Tibial nerve (tissue), 4 donors: ENCODE measurements at regions not wholly inside any gene's neighbourhood (a gene's known extent, or its start where the extent isn't known, plus 50 kb on each side); places are given as distances from the start of the nearest gene placed in this dataset.

Experiments
- DNase-seq, 2 donors: peaks; one replicate each; pipeline ENCODE4 v3.0.0-alpha.2; 2019; ENCODE audit warnings: low spot score in 2 of 2
- H3K27ac ChIP-seq, 4 donors: fragments of 200-600 bp; sonication (generic) in 3 of 4; one replicate each; pipeline ENCODE4 v1.5.1; 2017 to 2019; ENCODE audit warnings: mild to moderate bottlenecking in 1 of 4
- H3K27me3 ChIP-seq, 2 donors: fragments of 200-600 bp; sonication (generic) in 1 of 2; one replicate each; pipeline versions ENCODE4 v1.5.1 to v1.6.0; 2017 to 2019
- H3K36me3 ChIP-seq, 3 donors: fragments of 200-600 bp; sonication (generic); one replicate each; pipeline ENCODE4 v1.5.1; 2018 to 2019
- H3K4me1 ChIP-seq, 4 donors: fragments of 200-600 bp; sonication (generic) in 3 of 4; one replicate each; pipeline ENCODE4 v1.5.1; 2017 to 2019
- H3K4me3 ChIP-seq, 4 donors: fragments of 200-600 bp; sonication (generic) in 3 of 4; one replicate each; pipeline ENCODE4 v1.5.1; 2017 to 2019; ENCODE audit warnings: mild to moderate bottlenecking in 1 of 4, moderate library complexity in 1 of 4
- H3K9me3 ChIP-seq, 4 donors: fragments of 200-600 bp; sonication (generic) in 3 of 4; one replicate each; pipeline ENCODE4 v1.5.1; 2017 to 2019
- CTCF ChIP-seq, 5 experiments: fragments of 200-600 bp in 3 of 5; fragments of 450-650 bp in 2 of 5; sonication (generic) in 3 of 5; IDR thresholded peaks; one replicate each; pipeline ENCODE4 v1.5.1; 2016 to 2019; ENCODE audit warnings: antibody characterized with exemption in 5 of 5, mild to moderate bottlenecking in 3 of 5, moderate library complexity in 2 of 5
- EP300 ChIP-seq, 2 donors: sonication (generic); formaldehyde crosslinking; IDR thresholded peaks; one replicate each; pipeline ENCODE4 v1.6.1; 2017; ENCODE audit warnings: antibody characterized with exemption in 2 of 2, mild to moderate bottlenecking in 1 of 2
- POLR2A ChIP-seq, 2 donors: fragments of 450-650 bp; IDR thresholded peaks; one replicate each; pipeline ENCODE4 v1.6.1; 2017; ENCODE audit warnings: antibody characterized with exemption in 2 of 2, mild to moderate bottlenecking in 2 of 2, moderate library complexity in 2 of 2
- WGBS, 2 donors: methylation state at CpG; one replicate each; pipeline ENCODE4 v1.1.5; 2018; 5-methylcytosine and 5-hydroxymethylcytosine counted together

DNA sequence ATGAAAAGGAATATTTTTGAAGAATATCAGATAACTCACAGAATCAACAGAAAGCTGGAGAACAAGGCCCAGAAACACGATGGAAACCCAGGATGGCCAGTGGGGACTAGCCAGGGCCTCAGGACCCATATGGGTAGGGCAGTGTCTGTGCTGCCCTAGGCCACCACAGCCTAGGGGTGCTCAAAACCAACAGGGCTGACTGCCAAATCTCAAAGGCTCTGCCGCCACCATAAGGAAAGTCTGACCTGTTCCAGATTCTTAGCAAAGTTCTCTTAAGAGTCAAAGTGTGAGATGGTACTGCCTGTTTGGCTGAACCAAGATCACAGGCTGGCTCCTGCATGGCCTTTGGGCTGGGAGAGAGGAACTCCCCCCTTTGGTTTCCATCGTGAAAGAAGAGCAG lies 164.7 kb upstream of the CTTNBP2NL start:
- peaks cover 0 to 28% (median 0%) of the 10 kb centered on the region in 4 donors for H3K9me3 ChIP-seq
- H3K27ac ChIP-seq: no peak overlapping the region
- DNase-seq: no peak
- no peaks in the 10 kb centered on the region for H3K4me1 ChIP-seq
- no peaks in the 10 kb centered on the region for H3K27me3 ChIP-seq
- no peak for TF ChIP-seq POLR2A (IDR thresholded peaks at IDR 0.05)
- TF ChIP-seq EP300 (IDR thresholded peaks at IDR 0.05): no peak
- no peak for TF ChIP-seq CTCF (IDR thresholded peaks at IDR 0.05)
- 66 to 69% methylated on average over 3 of the region's 3 CpGs for WGBS, 2 donors
- H3K4me3 ChIP-seq: no peak overlapping the region
- peaks cover 0 to 29% (median 0%) of the 10 kb centered on the region in 3 donors for H3K36me3 ChIP-seq

DNA sequence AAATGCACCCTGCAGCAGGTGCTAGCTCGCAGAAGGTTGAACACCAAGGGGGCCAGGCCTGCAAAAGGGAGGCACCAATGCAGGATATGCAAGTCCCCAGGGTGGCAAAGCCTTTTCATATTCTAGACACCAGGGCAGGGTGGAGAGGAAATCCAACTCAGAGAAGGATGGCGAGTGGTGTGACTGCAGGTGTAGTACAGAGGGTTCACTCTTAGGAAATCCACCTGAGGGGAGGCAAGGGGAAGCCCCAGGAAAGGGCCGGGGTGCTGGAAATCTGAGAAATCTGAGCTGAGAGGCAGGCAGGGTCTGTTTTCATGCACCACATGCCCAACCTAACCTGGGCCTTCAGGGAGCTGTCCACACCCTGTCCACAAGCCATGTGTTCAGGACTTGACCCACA lies 163.2 kb upstream of the CTTNBP2NL start:
- peaks cover 0 to 28% (median 0%) of the 10 kb centered on the region in 3 donors for H3K36me3 ChIP-seq
- no peak for DNase-seq
- WGBS, 2 donors: 67 to 72% methylated on average over 3 of the region's 3 CpGs
- H3K27ac ChIP-seq: no peak overlapping the region
- no peak overlapping the region for H3K4me3 ChIP-seq
- peaks cover 0 to 27% (median 0%) of the 10 kb centered on the region in 4 donors for H3K9me3 ChIP-seq
- no peaks in the 10 kb centered on the region for H3K27me3 ChIP-seq
- no peaks in the 10 kb centered on the region for H3K4me1 ChIP-seq
- TF ChIP-seq POLR2A (IDR thresholded peaks at IDR 0.05) (no peak), EP300 (IDR thresholded peaks at IDR 0.05) (no peak), CTCF (IDR thresholded peaks at IDR 0.05) (no peak)

GRCh38 chr1:112234710-112235109 lies 161.3 kb upstream of the CTTNBP2NL start:
- TF ChIP-seq CTCF (IDR thresholded peaks at IDR 0.05) (no peak), POLR2A (IDR thresholded peaks at IDR 0.05) (no peak), EP300 (IDR thresholded peaks at IDR 0.05) (no peak)
- Histone ChIP-seq H3K9me3 (peaks cover 0 to 8% (median 0%) of the 10 kb centered on the region in 4 donors), H3K27me3 (no peaks in the 10 kb centered on the region), H3K4me3 (no peak overlapping the region), H3K36me3 (peaks cover 0 to 13% (median 0%) of the 10 kb centered on the region in 3 donors), H3K27ac (no peak overlapping the region), H3K4me1 (no peaks in the 10 kb centered on the region)
- WGBS, 2 donors: 81 to 84% methylated on average over 3 of the region's 3 CpGs
- DNase-seq: no peak

- Histone ChIP-seq H3K27ac (no peak overlapping the region), H3K27me3 (no peaks in the 10 kb centered on the region), H3K36me3 (no peaks in the 10 kb centered on the region), H3K4me3 (no peak overlapping the region), H3K9me3 (no peaks in the 10 kb centered on the region), H3K4me1 (no peaks in the 10 kb centered on the region)
- DNase-seq: no peak
- TF ChIP-seq CTCF (IDR thresholded peaks at IDR 0.05): no peak
- TF ChIP-seq EP300 (IDR thresholded peaks at IDR 0.05): no peak
- no peak for TF ChIP-seq POLR2A (IDR thresholded peaks at IDR 0.05)
- 66% methylated on average over 2 of the region's 2 CpGs for WGBS, 2 donors
Measured at GRCh38 chr1:112237983-112238545, 157.9 kb upstream of the CTTNBP2NL start.

- Histone ChIP-seq H3K27ac (no peak overlapping the region), H3K36me3 (no peaks in the 10 kb centered on the region), H3K4me1 (no peaks in the 10 kb centered on the region), H3K9me3 (no peaks in the 10 kb centered on the region), H3K4me3 (no peak overlapping the region), H3K27me3 (no peaks in the 10 kb centered on the region)
- no peak for DNase-seq
- TF ChIP-seq CTCF (IDR thresholded peaks at IDR 0.05): no peak
- no peak for TF ChIP-seq EP300 (IDR thresholded peaks at IDR 0.05)
- no peak for TF ChIP-seq POLR2A (IDR thresholded peaks at IDR 0.05)
- 67 to 71% methylated on average over 6 of the region's 6 CpGs for WGBS, 2 donors
Measured at GRCh38 chr1:112239683-112240330, 156.2 kb upstream of the CTTNBP2NL start.
